Activated CD4-positive, alpha-beta T cell treated with anti-CD3 and anti-CD28 coated beads, Interleukin-2, Interleukin-6, amounts not matched to agents 100 ng/mL and 50 ng/mL, durations not matched to agents 16 hours and 8 hours (primary cell): ENCODE measurements at regions not wholly inside any gene's neighbourhood (a gene's known extent, or its start where the extent isn't known, plus 50 kb on each side); places are given as distances from the start of the nearest gene placed in this dataset.

ENCODE experiments used
- DNase-seq: peaks from one replicate; pipeline ENCODE4 v3.0.0-alpha.2; 2020

- no peak for DNase-seq
Observed at GRCh38 chr4:24279469-24279868, 304.9 kb downstream of the DHX15 start.

DNA sequence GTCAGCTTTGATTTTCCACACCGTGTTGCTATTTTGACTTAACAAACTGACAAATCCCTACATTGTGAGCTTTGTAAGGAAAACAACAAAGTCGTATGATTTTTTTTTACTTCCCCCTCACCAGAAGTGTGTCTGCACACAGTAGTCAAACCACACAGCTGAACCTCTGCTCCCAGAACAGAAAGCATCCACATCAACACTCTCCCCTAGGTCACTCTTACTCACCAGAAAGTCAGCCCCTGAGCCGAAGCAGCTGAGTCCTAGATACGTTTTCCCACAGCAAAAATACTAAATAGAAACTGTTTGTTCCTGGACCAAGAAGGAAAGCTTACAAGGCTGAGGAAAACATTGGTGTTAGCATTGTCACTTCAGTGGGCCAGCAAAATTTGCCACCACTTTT, 305.7 kb downstream of the DHX15 start:
- DNase-seq = no peak

DNA sequence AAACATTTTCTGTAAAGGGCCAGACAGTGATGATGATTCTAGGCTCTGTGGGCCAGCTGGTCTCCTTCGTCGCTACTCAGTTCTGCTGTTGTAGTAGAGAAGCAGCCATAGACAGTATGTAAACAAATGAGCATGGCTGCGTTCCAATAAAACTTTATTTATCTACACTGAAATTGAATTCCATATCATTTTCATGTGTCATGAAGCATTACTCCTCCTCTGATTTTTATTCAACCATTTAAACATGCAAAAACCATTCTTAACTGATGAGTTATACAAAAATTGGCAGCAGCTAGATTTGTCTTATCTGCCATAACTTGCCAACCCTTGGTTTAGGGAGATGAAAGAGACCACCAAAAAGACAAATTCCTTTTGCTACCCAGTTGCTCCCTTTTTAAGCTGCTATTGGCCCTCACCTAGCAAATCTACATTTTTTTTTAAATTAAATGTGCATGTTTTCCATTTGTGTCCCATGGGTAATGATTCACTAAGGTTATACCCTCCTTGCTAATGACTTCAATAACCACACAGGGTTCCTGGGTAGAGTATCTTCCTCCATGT, 309.9 kb downstream of the DHX15 start:
- DNase-seq = no peak

DNA sequence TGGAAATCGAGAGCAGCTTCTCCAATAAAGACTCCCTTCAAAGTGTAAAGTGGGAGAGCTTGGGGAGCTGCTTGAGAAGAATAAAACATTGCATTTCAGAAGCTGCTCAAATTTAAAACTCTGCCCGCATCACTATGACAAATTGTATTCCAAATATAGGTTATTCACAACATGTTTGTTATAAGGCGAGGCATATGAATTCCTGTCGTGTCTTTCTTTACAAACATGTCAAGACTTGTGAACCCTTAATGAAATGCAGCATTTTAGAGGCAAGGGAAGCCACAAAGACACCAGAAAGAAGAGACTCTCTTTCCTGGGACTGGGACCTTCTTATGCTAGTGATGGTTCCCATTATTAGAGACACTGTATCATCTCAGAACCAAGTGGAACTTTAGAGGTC, 311.2 kb downstream of the DHX15 start:
- DNase-seq = no peak

GRCh38 chr4:24266951-24267722, 317.2 kb downstream of the DHX15 start:
- no peak for DNase-seq

- no peak for DNase-seq
Observed at GRCh38 chr4:24265989-24266388, 318.4 kb downstream of the DHX15 start.

- no peak for DNase-seq
Observed at GRCh38 chr4:24262616-24263015, 321.7 kb downstream of the DHX15 start.

DNA sequence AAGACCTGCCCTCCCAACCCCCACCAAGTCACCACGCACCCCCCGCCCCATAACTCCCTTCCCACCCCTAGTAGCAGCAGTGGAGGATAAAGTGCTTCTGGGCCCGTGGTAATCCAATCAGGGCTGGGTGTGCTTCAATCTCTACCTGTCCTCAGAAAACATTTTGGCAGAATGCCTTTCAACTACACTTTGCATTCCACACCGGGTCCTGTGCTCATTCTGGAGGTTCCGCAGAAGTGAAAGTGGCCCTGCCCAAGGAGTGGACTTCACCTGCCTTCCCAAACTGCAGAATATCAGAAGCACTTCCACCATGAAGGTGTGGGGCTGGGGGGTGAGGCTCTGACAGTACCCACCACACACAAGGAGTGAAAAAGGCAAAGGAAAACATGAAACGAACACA, 322.3 kb downstream of the DHX15 start:
- no peak for DNase-seq

DNA sequence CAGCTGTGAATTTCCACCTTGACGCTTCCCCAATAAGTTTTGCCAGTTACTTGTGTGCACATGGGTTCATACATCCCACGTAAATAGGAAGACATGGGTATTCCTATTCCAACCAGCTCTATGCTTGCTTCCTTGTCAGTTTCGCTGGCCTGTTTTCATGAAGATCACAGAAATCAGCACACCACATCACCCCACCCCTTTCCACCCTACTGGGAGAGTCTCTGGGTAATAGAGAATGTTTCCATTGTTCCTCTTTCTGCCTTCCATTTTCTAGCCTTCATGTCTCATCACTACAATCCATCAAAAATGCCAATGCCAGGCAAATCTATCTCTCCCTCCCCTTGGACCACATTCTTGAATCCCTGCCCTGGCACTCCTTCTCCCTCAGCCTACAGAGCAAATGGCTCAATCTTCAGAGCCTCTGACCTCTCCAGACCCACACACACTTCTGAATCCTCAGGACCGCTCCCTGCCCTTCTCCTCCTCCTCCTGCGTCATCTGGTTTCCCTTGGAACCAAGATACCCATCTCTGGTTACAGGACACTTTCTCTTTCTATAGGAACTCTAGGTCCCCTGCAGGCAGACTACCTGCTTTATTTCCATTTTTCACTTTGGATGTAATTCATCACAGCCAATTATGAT, 323.3 kb downstream of the DHX15 start:
- no peak for DNase-seq

GRCh38 chr4:24260133-24260715, 324.1 kb downstream of the DHX15 start:
- DNase-seq = no peak

DNA sequence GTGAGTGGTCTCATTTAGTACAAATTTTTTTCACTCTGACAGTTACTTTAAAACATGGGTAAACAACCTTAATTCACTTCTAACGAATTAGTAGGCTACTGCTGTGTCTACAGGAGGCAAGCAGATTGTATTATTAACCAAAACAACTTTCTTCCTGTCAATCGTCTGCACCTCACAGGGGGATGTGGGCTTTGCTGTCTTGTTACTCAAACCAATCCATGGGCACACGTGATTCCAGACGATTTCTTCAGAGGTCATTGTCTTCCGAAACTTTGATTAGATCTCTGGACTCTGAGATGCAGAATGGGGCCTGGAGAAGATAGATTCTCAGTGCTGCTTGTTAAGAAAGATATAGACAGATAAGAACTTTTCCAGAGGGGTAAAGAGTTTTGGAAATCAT, 327.8 kb downstream of the DHX15 start:
- DNase-seq = no peak

- DNase-seq = no peak
Observed at GRCh38 chr4:24256066-24256465, 328.3 kb downstream of the DHX15 start.

GRCh38 chr4:24252121-24252520, 332.2 kb downstream of the DHX15 start:
- DNase-seq = no peak

- DNase-seq = no peak
Observed at GRCh38 chr4:24251589-24251988, 332.8 kb downstream of the DHX15 start.

GRCh38 chr4:24249972-24250371, 334.4 kb downstream of the DHX15 start:
- no peak for DNase-seq

DNA sequence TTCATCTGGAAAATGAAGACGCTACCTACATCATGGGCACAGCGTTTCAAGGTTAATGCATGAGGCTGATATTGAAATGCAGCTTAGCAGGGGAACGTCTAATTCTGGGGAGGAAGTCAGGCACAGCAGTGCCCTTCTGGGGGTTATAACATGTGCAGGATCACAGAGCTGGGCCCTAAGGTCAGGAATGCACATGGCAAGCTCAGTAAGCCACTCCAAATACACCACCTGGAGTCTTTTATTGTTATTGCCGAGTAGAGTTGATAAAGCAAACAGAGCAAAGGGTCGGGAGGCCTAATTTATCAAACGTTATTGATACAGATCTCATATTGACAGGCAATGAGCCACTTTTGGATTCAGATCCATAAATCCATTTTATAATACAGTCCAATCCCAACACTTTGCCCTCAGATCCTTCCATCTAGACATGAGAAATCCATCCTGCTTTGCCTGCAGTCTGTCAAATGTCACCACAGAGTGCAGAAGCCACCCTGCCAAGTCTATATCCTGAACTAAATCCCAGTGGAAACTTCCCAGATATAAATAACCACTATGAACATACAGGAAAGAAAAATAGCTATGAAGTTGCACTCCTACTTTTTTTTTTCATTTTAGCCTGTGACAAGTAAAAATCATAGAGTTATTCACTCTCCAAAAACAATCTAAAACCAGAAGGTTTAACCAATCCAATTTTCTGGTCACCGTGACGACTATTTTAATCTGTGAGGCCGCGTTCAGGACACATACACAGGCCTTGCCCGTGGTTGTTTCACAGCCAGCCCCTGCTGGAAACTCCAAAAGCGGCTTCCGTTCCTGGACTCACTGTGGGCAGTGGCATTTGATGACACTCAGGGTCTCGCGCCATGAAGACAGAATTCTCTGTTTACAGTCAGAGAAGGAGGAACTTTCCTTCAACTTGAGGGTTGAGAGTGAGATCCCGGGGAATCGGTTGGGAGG, 335.4 kb downstream of the DHX15 start:
- no peak for DNase-seq

DNA sequence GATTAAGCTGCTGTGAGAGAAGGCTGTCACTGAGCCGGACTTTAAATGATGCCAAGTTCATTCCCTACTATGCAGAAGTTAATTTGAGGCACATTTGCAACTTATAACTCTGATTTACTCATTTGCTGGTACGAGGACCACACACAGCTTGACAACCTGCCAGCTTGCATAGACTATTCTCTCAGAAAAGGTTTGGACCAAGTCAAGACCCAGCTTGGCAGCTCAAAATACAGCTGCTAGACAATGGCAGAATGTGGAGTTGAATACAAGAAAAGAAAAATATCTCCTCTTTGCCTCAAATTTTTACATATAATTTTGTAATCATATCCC, 338.9 kb downstream of the DHX15 start:
- DNase-seq = no peak

GRCh38 chr4:24244663-24245490, 339.5 kb downstream of the DHX15 start:
- no peak for DNase-seq

DNA sequence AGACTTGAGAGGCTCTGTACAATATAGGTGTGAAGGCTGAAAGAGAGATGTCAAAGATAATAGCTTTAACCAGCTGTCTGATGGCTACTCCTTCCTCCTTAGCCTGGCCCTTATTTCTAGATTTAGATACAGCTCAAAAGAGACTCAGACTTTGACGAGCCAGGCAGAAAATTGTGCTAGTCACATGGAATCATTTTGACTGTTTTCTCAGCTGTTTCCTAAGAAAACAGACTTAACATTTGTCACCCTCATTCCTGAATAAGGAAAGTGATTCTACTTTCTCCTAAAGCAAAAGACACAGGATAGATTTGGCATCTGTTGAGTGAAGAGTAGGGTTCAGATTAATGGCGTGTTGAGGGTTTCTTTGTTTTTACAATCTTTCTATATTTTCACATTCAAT, 340.7 kb downstream of the DHX15 start:
- DNase-seq = no peak

GRCh38 chr4:24241511-24241910, 342.8 kb downstream of the DHX15 start:
- DNase-seq = no peak

DNA sequence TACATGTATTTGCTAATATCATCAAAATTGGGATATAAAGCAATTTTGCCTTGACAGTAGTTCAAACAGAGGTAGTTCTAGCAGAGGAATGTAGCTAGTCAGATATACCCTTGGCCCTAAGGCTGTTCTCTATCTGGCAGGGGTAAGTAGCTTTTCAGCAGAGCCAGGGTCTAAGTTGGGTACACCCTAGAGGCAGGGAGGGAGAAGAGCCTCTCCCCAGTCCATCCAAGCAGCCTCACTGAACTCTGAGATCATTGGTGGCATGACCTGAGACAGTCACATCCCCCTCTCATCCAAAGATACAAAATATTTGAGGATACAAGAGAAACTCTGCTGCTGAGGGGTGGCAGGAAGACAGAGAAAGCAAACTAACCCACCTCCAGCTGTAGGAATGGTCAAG, 343.7 kb downstream of the DHX15 start:
- no peak for DNase-seq

GRCh38 chr4:24237709-24238108, 346.6 kb downstream of the DHX15 start:
- no peak for DNase-seq
